ENCODE measurements at regions not wholly inside any gene's neighbourhood (a gene's known extent, or its start where the extent isn't known, plus 50 kb on each side); places are given as distances from the start of the nearest gene placed in this dataset.

GRCh38 chr6:169157197-169158148, 96.2 kb downstream of the THBS2 start:
- TF ChIP-seq CTCF (IDR thresholded peaks at IDR 0.05; ENCODE audit: insufficient read depth, low read depth, low read length), result no peak
- TF ChIP-seq EZH2 (IDR thresholded peaks at IDR 0.05; ENCODE audit: insufficient read depth, low read length), result no peak
